ENCODE measurements at regions not wholly inside any gene's neighbourhood (a gene's known extent, or its start where the extent isn't known, plus 50 kb on each side); places are given as distances from the start of the nearest gene placed in this dataset.

DNA sequence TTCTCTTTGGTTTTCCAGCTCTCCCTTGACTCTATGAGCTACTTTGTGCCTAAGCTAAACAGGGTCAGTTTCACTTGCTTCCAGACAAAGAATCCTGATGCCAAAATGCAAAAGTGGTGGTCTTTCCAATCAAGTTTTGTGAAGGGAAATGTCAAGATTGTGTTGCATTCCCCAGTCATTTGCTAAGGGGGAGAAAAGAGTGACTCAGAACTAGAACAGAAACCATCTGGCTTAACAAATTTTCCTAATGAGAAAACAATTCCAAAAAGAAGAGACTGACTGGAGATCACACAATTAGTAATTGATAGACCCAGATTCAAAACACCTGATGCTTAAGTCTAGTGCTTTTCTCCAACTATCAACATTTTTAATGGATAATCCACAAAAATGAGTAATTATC is 235.1 kb upstream of the DIO2 start:
- Histone ChIP-seq H4K20me1 (ENCODE audit: low read length) (no peaks in the 10 kb centered on the region), H3K4me3 (ENCODE audit: low read length) (no peak overlapping the region), H3K27ac (ENCODE audit: low read length) (no peak overlapping the region), H3K4me1 (ENCODE audit: insufficient read depth, low read length) (peaks cover 5% of the 10 kb centered on the region; the same call in 1 of the 2 replicates), H3F3A (ENCODE audit: low read length, unreplicated experiment) (no peaks in the 10 kb centered on the region), H3K36me3 (ENCODE audit: low read depth, low read length) (0 out of 2 replicates have a peak, but pooled peaks cover 3% of the 10 kb centered on the region), H3K27me3 (ENCODE audit: low read length) (no peaks in the 10 kb centered on the region), H3K9ac (ENCODE audit: low read length) (no peak overlapping the region), H2AFZ (ENCODE audit: low read length) (no peak overlapping the region), H3K9me2 (replicated peaks; ENCODE audit: low read length) (no peaks in the 10 kb centered on the region), H3K9me3 (ENCODE audit: low read length) (no peaks in the 10 kb centered on the region), H3K4me2 (ENCODE audit: low read length) (no peak overlapping the region), H3K79me2 (ENCODE audit: low read length) (no peaks in the 10 kb centered on the region)
- no peak for DNase-seq
- CTCF ChIA-PET, result no interaction called here
- POLR2A ChIA-PET (ENCODE audit: unreplicated experiment), result no interaction called here
- BruUV-seq (replicated peaks), result no TSS peak
- no peak for ATAC-seq
- intact Hi-C loops (cut with micrococcal nuclease), result no loop called here
- TF ChIP-seq EZH2phosphoT487 (IDR thresholded peaks at IDR 0.05; ENCODE audit: borderline replicate concordance, low read length) (no peak), CTCF (conservative IDR thresholded peaks at IDR 0.05; ENCODE audit: low read depth, low read length) (no peak), EZH2 (IDR thresholded peaks at IDR 0.05; ENCODE audit: low read length, unreplicated experiment) (no peak)

GRCh38 chr14:80445605-80446004 is 234.3 kb upstream of the DIO2 start:
- H3F3A ChIP-seq (ENCODE audit: low read length, unreplicated experiment), result no peaks in the 10 kb centered on the region
- 0 out of 2 replicates have a peak, but pooled peaks cover 3% of the 10 kb centered on the region for H3K36me3 ChIP-seq (ENCODE audit: low read depth, low read length)
- H3K27ac ChIP-seq (ENCODE audit: low read length), result no peak overlapping the region
- no peaks in the 10 kb centered on the region for H4K20me1 ChIP-seq (ENCODE audit: low read length)
- peaks cover 5% of the 10 kb centered on the region; the same call in 1 of the 2 replicates for H3K4me1 ChIP-seq (ENCODE audit: insufficient read depth, low read length)
- intact Hi-C loops (cut with micrococcal nuclease), result no loop called here
- ChIA-PET POLR2A (ENCODE audit: unreplicated experiment) (no interaction called here), CTCF (no interaction called here)
- H3K27me3 ChIP-seq (ENCODE audit: low read length), result no peaks in the 10 kb centered on the region
- no peak overlapping the region for H3K9ac ChIP-seq (ENCODE audit: low read length)
- H3K4me3 ChIP-seq (ENCODE audit: low read length), result no peak overlapping the region
- H2AFZ ChIP-seq (ENCODE audit: low read length), result no peak overlapping the region
- 0 out of 2 replicates have a peak, but pooled peaks cover under 1% of the 10 kb centered on the region for H3K9me3 ChIP-seq (ENCODE audit: low read length)
- no peaks in the 10 kb centered on the region for H3K9me2 ChIP-seq (replicated peaks; ENCODE audit: low read length)
- H3K79me2 ChIP-seq (ENCODE audit: low read length), result no peaks in the 10 kb centered on the region
- BruUV-seq (replicated peaks), result no TSS peak
- TF ChIP-seq CTCF (conservative IDR thresholded peaks at IDR 0.05; ENCODE audit: low read depth, low read length) (no peak), EZH2phosphoT487 (IDR thresholded peaks at IDR 0.05; ENCODE audit: borderline replicate concordance, low read length) (no peak), EZH2 (IDR thresholded peaks at IDR 0.05; ENCODE audit: low read length, unreplicated experiment) (no peak)
- DNase-seq (no peak), ATAC-seq (no peak)
- no peak overlapping the region for H3K4me2 ChIP-seq (ENCODE audit: low read length)

GRCh38 chr14:80434574-80435321 is 223.4 kb upstream of the DIO2 start:
- H3K9me3 ChIP-seq (ENCODE audit: low read length), result no peaks in the 10 kb centered on the region; the same call in 1 of the 2 replicates
- intact Hi-C loops (cut with micrococcal nuclease), result no loop called here
- H3K79me2 ChIP-seq (ENCODE audit: low read length), result no peaks in the 10 kb centered on the region
- no peaks in the 10 kb centered on the region for H3K27me3 ChIP-seq (ENCODE audit: low read length)
- peaks cover 17% of the 10 kb centered on the region for H3K4me1 ChIP-seq (ENCODE audit: insufficient read depth, low read length)
- peak overlapping the region; percentile 61; the same call in 1 of the 2 replicates for H2AFZ ChIP-seq (ENCODE audit: low read length)
- H3K27ac ChIP-seq (ENCODE audit: low read length), result peak overlapping the region; percentile 75
- TF ChIP-seq EZH2phosphoT487 (IDR thresholded peaks at IDR 0.05; ENCODE audit: borderline replicate concordance, low read length), result no peak
- no peak for TF ChIP-seq EZH2 (IDR thresholded peaks at IDR 0.05; ENCODE audit: low read length, unreplicated experiment)
- TF ChIP-seq CTCF (conservative IDR thresholded peaks at IDR 0.05; ENCODE audit: low read depth, low read length), result no peak
- ChIA-PET CTCF (no interaction called here), POLR2A (ENCODE audit: unreplicated experiment) (no interaction called here)
- H4K20me1 ChIP-seq (ENCODE audit: low read length), result no peaks in the 10 kb centered on the region
- no TSS peak for BruUV-seq (replicated peaks)
- DNase-seq (peak; percentile 91), ATAC-seq (peak; percentile 92)
- no peak overlapping the region for H3K4me3 ChIP-seq (ENCODE audit: low read length)
- peak overlapping the region; percentile 41; the same call in 1 of the 2 replicates for H3K9ac ChIP-seq (ENCODE audit: low read length)
- H3K4me2 ChIP-seq (ENCODE audit: low read length), result peak overlapping the region; percentile 5; the same call in 1 of the 2 replicates
- no peaks in the 10 kb centered on the region for H3F3A ChIP-seq (ENCODE audit: low read length, unreplicated experiment)
- no peaks in the 10 kb centered on the region for H3K9me2 ChIP-seq (replicated peaks; ENCODE audit: low read length)
- H3K36me3 ChIP-seq (ENCODE audit: low read depth, low read length), result no peaks in the 10 kb centered on the region; the same call in 1 of the 2 replicates
